Esophagus muscularis mucosa (tissue), 3 donors: ENCODE measurements at regions not wholly inside any gene's neighbourhood (a gene's known extent, or its start where the extent isn't known, plus 50 kb on each side); places are given as distances from the start of the nearest gene placed in this dataset.

Experiments used
- CTCF ChIP-seq, 3 experiments: fragments of 200-600 bp in 2 of 3; fragments of 450-650 bp in 1 of 3; sonication (generic) in 2 of 3; IDR thresholded peaks; one replicate each; pipeline ENCODE4 v1.5.1; 2017 to 2019; ENCODE audit warnings: antibody characterized with exemption in 3 of 3, mild to moderate bottlenecking in 2 of 3, moderate library complexity in 1 of 3
- POLR2A ChIP-seq: fragments of 450-650 bp; IDR thresholded peaks from one replicate; pipeline ENCODE4 v1.6.1; 2017; ENCODE audit warnings: antibody characterized with exemption, moderate library complexity, mild to moderate bottlenecking, low read depth
- POLR2AphosphoS5 ChIP-seq, 2 donors: sonication (generic); formaldehyde crosslinking; IDR thresholded peaks; one replicate each; pipeline ENCODE4 v1.6.1; 2017; ENCODE audit warnings: antibody characterized with exemption in 2 of 2

- TF ChIP-seq CTCF (IDR thresholded peaks at IDR 0.05) (no peak), POLR2A (no peak), POLR2AphosphoS5 (IDR thresholded peaks at IDR 0.05) (no peak)
Observed at GRCh38 chr19:30083701-30084156, 141.7 kb downstream of the URI1 start.
